Loucy (cell line): ENCODE measurements at regions not wholly inside any gene's neighbourhood (a gene's known extent, or its start where the extent isn't known, plus 50 kb on each side); places are given as distances from the start of the nearest gene placed in this dataset.

Experiments
- H2AFZ ChIP-seq: fragments of 200-600 bp; sonication (generic); 2 replicates; pipeline ENCODE4 v1.6.0; 2016; ENCODE audit warnings: antibody characterized with exemption, mild to moderate bottlenecking, low read length, moderate library complexity
- H3F3A ChIP-seq: fragments of 200-600 bp; 2 replicates; pipeline ENCODE4 v1.6.0; 2016; ENCODE audit warnings: antibody characterized with exemption, low read depth, mild to moderate bottlenecking
- H3K27me3 ChIP-seq: fragments of 200-600 bp; sonication (generic); 2 replicates; pipeline ENCODE4 v1.6.1; 2014; ENCODE audit warnings: low read length, mild to moderate bottlenecking; ENCODE audit not compliant: insufficient read depth, poor library complexity, severe bottlenecking
- H3K36me3 ChIP-seq: fragments of 200-600 bp; sonication (generic); 2 replicates; pipeline ENCODE4 v1.6.1; 2016; ENCODE audit warnings: low read length; ENCODE audit not compliant: insufficient read depth
- H3K4me1 ChIP-seq: fragments of 200-600 bp; sonication (generic); 2 replicates; pipeline ENCODE4 v1.5.1; 2014; ENCODE audit warnings: low read length, mild to moderate bottlenecking; ENCODE audit not compliant: insufficient read depth, poor library complexity, severe bottlenecking
- H3K4me2 ChIP-seq: fragments of 200-600 bp; sonication (generic); 2 replicates; pipeline ENCODE4 v1.6.0; 2014; ENCODE audit warnings: antibody characterized with exemption, low read length, low read depth, mild to moderate bottlenecking; ENCODE audit not compliant: poor library complexity, severe bottlenecking
- H3K4me3 ChIP-seq: fragments of 200-600 bp; sonication (generic); 2 replicates; pipeline ENCODE4 v1.5.1; 2014; ENCODE audit warnings: low read length, mild to moderate bottlenecking, mixed read lengths; ENCODE audit not compliant: poor library complexity, severe bottlenecking
- H3K79me2 ChIP-seq: fragments of 200-600 bp; sonication (generic); 2 replicates; pipeline ENCODE4 v1.6.1; 2014; ENCODE audit warnings: low read length; ENCODE audit not compliant: insufficient read depth
- H3K9ac ChIP-seq: fragments of 200-600 bp; sonication (generic); 2 replicates; pipeline ENCODE4 v1.6.0; 2014; ENCODE audit warnings: mild to moderate bottlenecking, low read depth, low read length, moderate library complexity; ENCODE audit not compliant: poor library complexity, severe bottlenecking
- H3K9me2 ChIP-seq: fragments of 200-600 bp; sonication (generic); replicated peaks from 2 replicates; pipeline ENCODE4 v1.6.1; 2016; ENCODE audit warnings: low read depth, low read length, mixed read lengths
- H3K9me3 ChIP-seq: fragments of 200-600 bp; sonication (generic); 2 replicates; pipeline ENCODE4 v1.6.1; 2014; ENCODE audit warnings: mild to moderate bottlenecking, antibody characterized with exemption, low read length, low read depth; ENCODE audit not compliant: insufficient read depth
- H4K20me1 ChIP-seq: fragments of 200-600 bp; sonication (generic); 2 replicates; pipeline ENCODE4 v1.6.0; 2014; ENCODE audit warnings: antibody characterized with exemption, low read length, mild to moderate bottlenecking; ENCODE audit not compliant: insufficient read depth, poor library complexity, severe bottlenecking
- CTCF ChIP-seq: fragments of 200-600 bp; sonication (generic); conservative IDR thresholded peaks from 2 replicates; pipeline ENCODE4 v1.5.1; 2014; ENCODE audit warnings: mild to moderate bottlenecking, antibody characterized with exemption, low read length
- EZH2phosphoT487 ChIP-seq: fragments of 200-600 bp; IDR thresholded peaks from 2 replicates; pipeline ENCODE4 v1.6.1; 2018; ENCODE audit warnings: antibody characterized with exemption, mild to moderate bottlenecking, moderate library complexity, borderline replicate concordance

- Histone ChIP-seq H3K4me2 (no peak overlapping the region), H2AFZ (no peak overlapping the region), H3K27me3 (no peaks in the 10 kb centered on the region), H3K4me1 (no peaks in the 10 kb centered on the region), H3K79me2 (no peaks in the 10 kb centered on the region), H4K20me1 (no peaks in the 10 kb centered on the region), H3K9ac (no peak overlapping the region), H3K36me3 (no peaks in the 10 kb centered on the region), H3F3A (no peaks in the 10 kb centered on the region), H3K9me3 (no peaks in the 10 kb centered on the region), H3K4me3 (no peak overlapping the region), H3K9me2 (no peaks in the 10 kb centered on the region)
- TF ChIP-seq EZH2phosphoT487 = no peak
- TF ChIP-seq CTCF = no peak
Measured at GRCh38 chr16:5709889-5710288, 612.3 kb upstream of the EEF2KMT start.

GRCh38 chr16:5706211-5706610, 608.6 kb upstream of the EEF2KMT start:
- H4K20me1 ChIP-seq = no peaks in the 10 kb centered on the region
- H2AFZ ChIP-seq = no peak overlapping the region
- H3K79me2 ChIP-seq = no peaks in the 10 kb centered on the region
- no peak overlapping the region for H3K4me3 ChIP-seq
- H3K27me3 ChIP-seq = no peaks in the 10 kb centered on the region
- no peaks in the 10 kb centered on the region for H3K9me2 ChIP-seq
- H3K9me3 ChIP-seq = no peaks in the 10 kb centered on the region
- no peaks in the 10 kb centered on the region for H3K4me1 ChIP-seq
- H3K36me3 ChIP-seq = no peaks in the 10 kb centered on the region
- H3K4me2 ChIP-seq = no peak overlapping the region
- TF ChIP-seq CTCF (no peak), EZH2phosphoT487 (no peak)
- H3F3A ChIP-seq = no peaks in the 10 kb centered on the region
- no peak overlapping the region for H3K9ac ChIP-seq

- Histone ChIP-seq H3K4me3 (no peak overlapping the region), H3F3A (no peaks in the 10 kb centered on the region), H4K20me1 (no peaks in the 10 kb centered on the region), H3K36me3 (no peaks in the 10 kb centered on the region), H3K4me2 (no peak overlapping the region), H3K9ac (no peak overlapping the region), H3K9me3 (no peaks in the 10 kb centered on the region), H3K79me2 (no peaks in the 10 kb centered on the region), H3K4me1 (no peaks in the 10 kb centered on the region), H3K27me3 (no peaks in the 10 kb centered on the region), H3K9me2 (no peaks in the 10 kb centered on the region), H2AFZ (no peak overlapping the region)
- TF ChIP-seq CTCF = no peak
- TF ChIP-seq EZH2phosphoT487 = no peak
Measured at GRCh38 chr16:5704271-5704670, 606.7 kb upstream of the EEF2KMT start.
